ENCODE measurements at regions not wholly inside any gene's neighbourhood (a gene's known extent, or its start where the extent isn't known, plus 50 kb on each side); places are given as distances from the start of the nearest gene placed in this dataset.

DNA sequence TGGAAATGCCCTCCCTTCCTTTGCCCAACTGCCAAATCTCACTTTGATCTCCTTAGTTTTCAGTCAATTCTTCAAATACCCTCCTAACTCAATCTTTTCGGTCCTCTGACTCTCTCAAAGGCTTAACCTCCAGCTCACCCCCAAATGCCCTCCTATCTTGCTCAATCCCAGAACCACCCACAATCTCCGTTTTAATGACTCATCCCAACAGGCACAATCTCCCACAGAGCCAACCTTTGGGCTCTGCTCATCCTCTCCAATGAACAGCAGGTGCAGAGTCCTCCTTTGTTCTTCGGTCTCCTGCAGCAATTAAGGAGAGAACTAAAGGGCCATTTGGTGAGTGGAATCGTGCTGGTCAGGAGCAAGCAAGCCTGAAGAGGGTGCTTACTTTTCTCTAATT lies 366.1 kb upstream of the CRIM1 start:
- Histone ChIP-seq H3K36me3 (replicated peaks) (no peaks in the 10 kb centered on the region), H3K4me3 (ENCODE audit: low read depth, low read length) (no peak overlapping the region), H3K27me3 (replicated peaks) (no peaks in the 10 kb centered on the region), H3K27ac (no peak overlapping the region)
- TF ChIP-seq, protein P1, sequence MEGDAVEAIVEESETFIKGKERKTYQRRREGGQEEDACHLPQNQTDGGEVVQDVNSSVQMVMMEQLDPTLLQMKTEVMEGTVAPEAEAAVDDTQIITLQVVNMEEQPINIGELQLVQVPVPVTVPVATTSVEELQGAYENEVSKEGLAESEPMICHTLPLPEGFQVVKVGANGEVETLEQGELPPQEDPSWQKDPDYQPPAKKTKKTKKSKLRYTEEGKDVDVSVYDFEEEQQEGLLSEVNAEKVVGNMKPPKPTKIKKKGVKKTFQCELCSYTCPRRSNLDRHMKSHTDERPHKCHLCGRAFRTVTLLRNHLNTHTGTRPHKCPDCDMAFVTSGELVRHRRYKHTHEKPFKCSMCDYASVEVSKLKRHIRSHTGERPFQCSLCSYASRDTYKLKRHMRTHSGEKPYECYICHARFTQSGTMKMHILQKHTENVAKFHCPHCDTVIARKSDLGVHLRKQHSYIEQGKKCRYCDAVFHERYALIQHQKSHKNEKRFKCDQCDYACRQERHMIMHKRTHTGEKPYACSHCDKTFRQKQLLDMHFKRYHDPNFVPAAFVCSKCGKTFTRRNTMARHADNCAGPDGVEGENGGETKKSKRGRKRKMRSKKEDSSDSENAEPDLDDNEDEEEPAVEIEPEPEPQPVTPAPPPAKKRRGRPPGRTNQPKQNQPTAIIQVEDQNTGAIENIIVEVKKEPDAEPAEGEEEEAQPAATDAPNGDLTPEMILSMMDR (IDR thresholded peaks at IDR 0.05; ENCODE audit: low read depth, low read length, missing control alignments) = no peak
- DNase-seq = no peak
- in situ Hi-C loops (cut with HindIII; ENCODE audit: low pct_ligation_motif_present, low sequenced_read_pairs) = no loop called here

DNA sequence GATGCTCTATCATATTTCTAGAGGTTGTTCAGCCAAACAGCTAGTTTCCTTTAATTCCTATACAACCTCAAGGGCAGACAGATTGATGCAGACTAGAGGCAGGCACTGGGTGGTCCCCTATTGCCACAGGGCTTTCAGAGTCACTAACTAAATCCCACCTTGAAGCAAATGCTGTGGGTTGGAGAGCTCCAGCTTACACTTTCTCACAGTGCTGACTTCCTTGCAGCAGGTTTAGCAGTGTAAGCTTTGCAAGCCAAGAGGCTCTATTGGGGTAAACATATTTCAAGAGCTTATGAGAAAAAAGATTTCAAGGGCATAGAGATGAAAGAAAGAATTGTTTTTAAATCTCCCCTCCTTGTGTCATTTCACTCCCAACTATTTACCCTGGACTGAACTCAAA lies 366.5 kb upstream of the CRIM1 start:
- Histone ChIP-seq H3K27ac (no peak overlapping the region), H3K4me3 (ENCODE audit: low read depth, low read length) (no peak overlapping the region), H3K36me3 (replicated peaks) (no peaks in the 10 kb centered on the region), H3K27me3 (replicated peaks) (no peaks in the 10 kb centered on the region)
- DNase-seq = no peak
- TF ChIP-seq, protein P1 (IDR thresholded peaks at IDR 0.05; ENCODE audit: low read depth, low read length, missing control alignments) = no peak
- in situ Hi-C loops (cut with HindIII; ENCODE audit: low pct_ligation_motif_present, low sequenced_read_pairs) = no loop called here

DNA sequence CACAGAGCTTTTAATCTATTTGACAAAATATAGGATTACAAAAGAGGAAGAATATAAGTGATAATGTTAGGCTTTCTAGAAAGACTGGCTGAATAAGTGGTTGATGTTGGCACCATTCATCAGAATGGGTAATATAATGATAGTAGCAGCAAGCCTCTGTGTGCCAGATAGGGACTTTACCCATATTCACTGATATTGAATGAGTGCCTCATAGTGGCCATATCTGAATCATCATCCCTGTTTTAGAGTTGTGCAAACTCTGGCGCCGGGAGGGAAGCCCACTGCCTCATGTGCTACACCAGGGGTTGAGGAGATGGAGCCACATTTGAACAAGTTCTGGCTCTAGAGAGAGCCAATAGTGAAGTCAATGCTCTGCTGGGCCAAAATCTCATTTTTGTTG lies 368.7 kb upstream of the CRIM1 start:
- H3K4me3 ChIP-seq (ENCODE audit: low read depth, low read length) = no peak overlapping the region
- in situ Hi-C loops (cut with HindIII; ENCODE audit: low pct_ligation_motif_present, low sequenced_read_pairs) = no loop called here
- no peaks in the 10 kb centered on the region for H3K36me3 ChIP-seq (replicated peaks)
- no peak for DNase-seq
- H3K27ac ChIP-seq = no peak overlapping the region
- H3K27me3 ChIP-seq (replicated peaks) = no peaks in the 10 kb centered on the region
- TF ChIP-seq, protein P1 (IDR thresholded peaks at IDR 0.05; ENCODE audit: low read depth, low read length, missing control alignments) = no peak

DNA sequence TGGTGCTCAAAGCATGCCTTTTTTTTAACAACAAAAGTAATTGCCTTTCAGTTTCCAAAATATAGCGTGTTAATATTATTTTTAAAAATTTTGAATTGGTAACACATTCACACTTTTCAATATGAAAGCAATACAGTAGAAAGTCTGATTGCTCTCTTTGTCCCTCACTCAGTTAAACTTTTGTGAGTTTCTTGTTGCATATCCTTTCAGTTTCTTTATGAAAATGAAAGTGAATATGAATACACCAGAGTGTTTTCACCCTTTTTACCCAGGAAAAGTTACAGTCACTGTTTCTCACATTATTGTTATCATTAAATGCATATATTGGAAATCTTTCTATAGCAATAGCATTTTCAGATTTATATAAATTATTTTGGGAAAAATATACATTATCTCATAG lies 377.4 kb upstream of the CRIM1 start:
- Histone ChIP-seq H3K27ac (no peak overlapping the region), H3K4me3 (ENCODE audit: low read depth, low read length) (no peak overlapping the region), H3K27me3 (replicated peaks) (no peaks in the 10 kb centered on the region), H3K36me3 (replicated peaks) (no peaks in the 10 kb centered on the region)
- DNase-seq = no peak
- TF ChIP-seq, protein P1 (IDR thresholded peaks at IDR 0.05; ENCODE audit: low read depth, low read length, missing control alignments) = no peak
- in situ Hi-C loops (cut with HindIII; ENCODE audit: low pct_ligation_motif_present, low sequenced_read_pairs) = no loop called here

DNA sequence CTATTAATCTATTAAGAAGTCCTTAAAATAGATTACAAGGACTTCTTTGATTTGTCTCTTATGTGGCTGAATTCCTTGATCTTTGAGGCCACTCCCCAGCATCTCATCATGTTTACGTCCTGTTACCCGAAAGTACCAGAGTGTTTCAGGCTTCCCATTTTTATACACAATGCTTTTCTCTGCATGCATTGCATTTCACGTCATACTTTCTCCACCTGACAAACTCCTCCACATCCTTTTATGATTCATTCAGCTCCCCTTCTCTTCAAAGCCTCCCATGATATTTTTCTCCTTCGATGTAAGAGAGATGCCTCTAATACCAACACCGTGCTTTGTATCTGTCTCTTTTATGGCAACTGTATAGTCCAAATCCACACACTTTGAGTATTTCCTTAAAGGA lies 379.0 kb upstream of the CRIM1 start:
- no peak for DNase-seq
- TF ChIP-seq, protein P1 (IDR thresholded peaks at IDR 0.05; ENCODE audit: low read depth, low read length, missing control alignments) = no peak
- no peak overlapping the region for H3K27ac ChIP-seq
- no peaks in the 10 kb centered on the region for H3K36me3 ChIP-seq (replicated peaks)
- in situ Hi-C loops (cut with HindIII; ENCODE audit: low pct_ligation_motif_present, low sequenced_read_pairs) = no loop called here
- H3K4me3 ChIP-seq (ENCODE audit: low read depth, low read length) = no peak overlapping the region
- H3K27me3 ChIP-seq (replicated peaks) = no peaks in the 10 kb centered on the region

DNA sequence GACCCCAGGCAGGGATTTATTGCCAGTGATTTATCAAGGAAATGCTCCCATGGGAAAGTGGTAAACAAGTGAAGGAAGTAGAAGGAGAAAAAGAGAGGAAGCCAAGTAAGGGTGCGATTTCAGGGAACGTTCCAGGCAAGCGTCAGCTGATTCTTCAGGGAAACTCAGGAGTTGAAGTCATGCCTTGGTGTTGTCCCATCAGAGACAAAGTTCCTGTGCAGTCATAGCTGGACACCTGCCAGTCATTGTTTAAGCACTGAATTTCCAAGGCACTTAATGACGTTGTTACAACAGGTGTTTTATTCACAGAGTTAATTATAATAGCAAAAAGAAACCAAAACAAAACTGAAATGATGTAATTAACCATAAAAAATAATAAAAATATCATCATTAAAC lies 381.8 kb upstream of the CRIM1 start:
- DNase-seq = no peak
- Histone ChIP-seq H3K27me3 (replicated peaks) (no peaks in the 10 kb centered on the region), H3K27ac (no peak overlapping the region), H3K36me3 (replicated peaks) (no peaks in the 10 kb centered on the region), H3K4me3 (ENCODE audit: low read depth, low read length) (no peak overlapping the region)
- in situ Hi-C loops (cut with HindIII; ENCODE audit: low pct_ligation_motif_present, low sequenced_read_pairs) = no loop called here
- TF ChIP-seq, protein P1 (IDR thresholded peaks at IDR 0.05; ENCODE audit: low read depth, low read length, missing control alignments) = no peak

All from brain microvascular endothelial cell (primary cell).